ENCODE measurements at regions not wholly inside any gene's neighbourhood (a gene's known extent, or its start where the extent isn't known, plus 50 kb on each side); places are given as distances from the start of the nearest gene placed in this dataset.

- no peak for DNase-seq (ENCODE audit: low spot score)
Measured at GRCh38 chr4:151887031-151887815, 126.4 kb upstream of the GATB start.

- no peak for DNase-seq (ENCODE audit: low spot score)
Measured at GRCh38 chr4:151885123-151885522, 124.3 kb upstream of the GATB start.

- no peak for DNase-seq (ENCODE audit: low spot score)
Measured at GRCh38 chr4:151883747-151884146, 122.9 kb upstream of the GATB start.

- DNase-seq (ENCODE audit: low spot score): no peak
Measured at GRCh38 chr4:151882072-151882803, 121.4 kb upstream of the GATB start.

GRCh38 chr4:151879705-151880445 lies 119.1 kb upstream of the GATB start:
- DNase-seq (ENCODE audit: low spot score): no peak

- DNase-seq (ENCODE audit: low spot score): no peak
Measured at GRCh38 chr4:151876381-151876988, 115.7 kb upstream of the GATB start.

- DNase-seq (ENCODE audit: low spot score): no peak
Measured at GRCh38 chr4:151874328-151874727, 113.5 kb upstream of the GATB start.

GRCh38 chr4:151866592-151866918 lies 105.7 kb upstream of the GATB start:
- no peak for DNase-seq (ENCODE audit: low spot score)

- DNase-seq (ENCODE audit: low spot score): no peak
Measured at GRCh38 chr4:151865744-151866591, 105.2 kb upstream of the GATB start.

- no peak for DNase-seq (ENCODE audit: low spot score)
Measured at GRCh38 chr4:151865312-151865711, 104.5 kb upstream of the GATB start.

GRCh38 chr4:151864068-151864467 lies 103.3 kb upstream of the GATB start:
- DNase-seq (ENCODE audit: low spot score): no peak

GRCh38 chr4:151862766-151863165 lies 102.0 kb upstream of the GATB start:
- DNase-seq (ENCODE audit: low spot score): no peak

- DNase-seq (ENCODE audit: low spot score): no peak
Measured at GRCh38 chr4:151860561-151861093, 99.8 kb upstream of the GATB start.

- DNase-seq (ENCODE audit: low spot score): no peak
Measured at GRCh38 chr4:151859641-151860040, 98.8 kb upstream of the GATB start.

GRCh38 chr4:151858356-151858755 lies 97.5 kb upstream of the GATB start:
- no peak for DNase-seq (ENCODE audit: low spot score)

GRCh38 chr4:151857368-151857767 lies 96.6 kb upstream of the GATB start:
- DNase-seq (ENCODE audit: low spot score): no peak

GRCh38 chr4:151855747-151856146 lies 94.9 kb upstream of the GATB start:
- DNase-seq (ENCODE audit: low spot score): no peak

- no peak for DNase-seq (ENCODE audit: low spot score)
Measured at GRCh38 chr4:151854731-151855130, 93.9 kb upstream of the GATB start.

- DNase-seq (ENCODE audit: low spot score): no peak
Measured at GRCh38 chr4:151853034-151853433, 92.2 kb upstream of the GATB start.

GRCh38 chr4:151852202-151852601 lies 91.4 kb upstream of the GATB start:
- no peak for DNase-seq (ENCODE audit: low spot score)

- DNase-seq (ENCODE audit: low spot score): no peak
Measured at GRCh38 chr4:151851354-151851753, 90.5 kb upstream of the GATB start.
